ENCODE measurements at regions not wholly inside any gene's neighbourhood (a gene's known extent, or its start where the extent isn't known, plus 50 kb on each side); places are given as distances from the start of the nearest gene placed in this dataset.

GRCh38 chr15:94845390-94845716 lies 614.0 kb downstream of the MCTP2 start:
- TF ChIP-seq ZNF274 (IDR thresholded peaks at IDR 0.05; ENCODE audit: borderline replicate concordance, extremely low read depth, low read length) (no peak), CHD2 (IDR thresholded peaks at IDR 0.05; ENCODE audit: low read length) (no peak), MAX (IDR thresholded peaks at IDR 0.05) (no peak), POLR2A (IDR thresholded peaks at IDR 0.05; ENCODE audit: control extremely low read depth in 1 of 2, low read depth in 2 of 2, low read length in 2 of 2) (no peak)

Data from H1 (cell line).